ENCODE measurements at regions not wholly inside any gene's neighbourhood (a gene's known extent, or its start where the extent isn't known, plus 50 kb on each side); places are given as distances from the start of the nearest gene placed in this dataset.

DNA sequence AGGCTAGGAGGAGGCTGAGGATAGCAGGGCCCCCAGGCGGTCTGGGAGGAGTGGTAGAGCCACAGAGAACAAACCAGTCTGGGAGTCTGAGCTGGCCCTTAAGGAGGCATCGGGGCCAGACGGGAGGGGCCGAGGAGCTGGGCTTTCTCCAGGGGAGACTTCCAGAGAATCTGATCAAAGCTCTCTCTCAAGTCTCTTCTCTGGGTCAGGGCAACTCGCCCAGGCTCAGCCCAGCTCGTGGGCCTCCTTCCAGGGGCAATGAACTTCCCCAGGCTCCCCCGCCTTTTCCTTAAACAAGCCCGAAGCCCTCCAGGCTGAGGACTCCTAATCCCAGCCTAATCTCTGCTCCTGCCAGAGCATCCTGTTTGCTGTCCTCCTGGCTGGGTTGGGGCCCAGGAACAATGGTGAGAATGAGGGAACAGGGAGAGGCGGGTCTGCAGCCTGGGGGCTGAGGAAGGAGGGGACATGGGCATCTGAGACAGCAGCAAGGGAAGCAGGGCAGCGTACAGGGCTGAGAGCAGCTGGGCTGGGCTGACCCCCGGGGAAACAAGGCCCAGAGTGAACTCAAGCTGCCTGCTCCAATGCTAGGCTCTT is 173.6 kb downstream of the ANKRD60 start:
- Histone ChIP-seq H3K27ac (ENCODE audit: insufficient read depth, low read depth, low read length) (no peak overlapping the region), H3K4me2 (ENCODE audit: insufficient read depth, low read length) (no peak overlapping the region), H3K79me2 (ENCODE audit: control insufficient read depth, insufficient read depth, low read length) (no peaks in the 10 kb centered on the region), H2AFZ (ENCODE audit: low read depth, low read length) (no peak overlapping the region), H3K9me3 (replicated peaks; ENCODE audit: control insufficient read depth, insufficient read depth, low read length) (no peaks in the 10 kb centered on the region), H3K9me1 (replicated peaks; ENCODE audit: control insufficient read depth, extremely low read depth, insufficient read depth, low read length) (no peaks in the 10 kb centered on the region), H3K36me3 (ENCODE audit: control insufficient read depth in 2 of 2, extremely low read depth in 1 of 2, insufficient read depth in 2 of 2, low read length in 2 of 2) (no peaks in the 10 kb centered on the region), H3K27me3 (ENCODE audit: control insufficient read depth in 2 of 2, insufficient read depth in 2 of 2, low read length in 2 of 2) (peaks cover 0 to 5% of the 10 kb centered on the region in 2 experiments), H3K4me3 (replicated peaks in 1 of 3; ENCODE audit: insufficient read depth in 1 of 3, low read depth in 1 of 3, low read length in 3 of 3) (no peak overlapping the region), H4K20me1 (replicated peaks; ENCODE audit: control insufficient read depth, extremely low read depth, insufficient read depth, low read length) (no peaks in the 10 kb centered on the region), H3K9ac (replicated peaks; ENCODE audit: extremely low read depth, insufficient read depth, low read length) (no peak overlapping the region), H3K4me1 (ENCODE audit: control insufficient read depth, extremely low read depth, insufficient read depth, low read length) (no peaks in the 10 kb centered on the region)
- POLR2A ChIA-PET = no interaction called here
- dilution Hi-C loops (cut with MboI; ENCODE audit: extremely low pct_ligation_motif_present, low sequenced_read_pairs) (no loop called here), intact Hi-C loops (cut with micrococcal nuclease) (no loop called here)
- peak; percentile 9 for DNase-seq (ENCODE audit: low read depth, low spot score)
- FAIRE-seq = no peak
- CTCF ChIA-PET = interaction anchor here (0.6 to 1.6 kb wide), 4 partner anchors 11 to 401 kb away, joined by 3 to 4 read pairs (median 4); no protein-coding TSS in a partner anchor
- TF ChIP-seq, protein P1, sequence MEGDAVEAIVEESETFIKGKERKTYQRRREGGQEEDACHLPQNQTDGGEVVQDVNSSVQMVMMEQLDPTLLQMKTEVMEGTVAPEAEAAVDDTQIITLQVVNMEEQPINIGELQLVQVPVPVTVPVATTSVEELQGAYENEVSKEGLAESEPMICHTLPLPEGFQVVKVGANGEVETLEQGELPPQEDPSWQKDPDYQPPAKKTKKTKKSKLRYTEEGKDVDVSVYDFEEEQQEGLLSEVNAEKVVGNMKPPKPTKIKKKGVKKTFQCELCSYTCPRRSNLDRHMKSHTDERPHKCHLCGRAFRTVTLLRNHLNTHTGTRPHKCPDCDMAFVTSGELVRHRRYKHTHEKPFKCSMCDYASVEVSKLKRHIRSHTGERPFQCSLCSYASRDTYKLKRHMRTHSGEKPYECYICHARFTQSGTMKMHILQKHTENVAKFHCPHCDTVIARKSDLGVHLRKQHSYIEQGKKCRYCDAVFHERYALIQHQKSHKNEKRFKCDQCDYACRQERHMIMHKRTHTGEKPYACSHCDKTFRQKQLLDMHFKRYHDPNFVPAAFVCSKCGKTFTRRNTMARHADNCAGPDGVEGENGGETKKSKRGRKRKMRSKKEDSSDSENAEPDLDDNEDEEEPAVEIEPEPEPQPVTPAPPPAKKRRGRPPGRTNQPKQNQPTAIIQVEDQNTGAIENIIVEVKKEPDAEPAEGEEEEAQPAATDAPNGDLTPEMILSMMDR (IDR thresholded peaks at IDR 0.05; ENCODE audit: extremely low read depth in 1 of 2, insufficient read depth in 1 of 2, low read depth in 1 of 2, low read length in 2 of 2) = no peak
- TF ChIP-seq GATA2 (IDR thresholded peaks at IDR 0.05; ENCODE audit: insufficient read depth, insufficient read length, low read depth, low read length) (no peak), MYC (IDR thresholded peaks at IDR 0.05; ENCODE audit: low read depth, low read length) (no peak), POLR2A (IDR thresholded peaks at IDR 0.05; ENCODE audit: low read depth, low read length) (no peak), FOS (IDR thresholded peaks at IDR 0.05; ENCODE audit: borderline replicate concordance, insufficient read depth, low read length) (no peak), POLR2AphosphoS5 (IDR thresholded peaks at IDR 0.05; ENCODE audit: insufficient read depth, low read depth, low read length) (no peak), JUN (IDR thresholded peaks at IDR 0.05; ENCODE audit: borderline replicate concordance, insufficient read depth, insufficient read length, low read depth) (no peak), EZH2 (IDR thresholded peaks at IDR 0.05; ENCODE audit: borderline replicate concordance, low read depth, low read length, severe bottlenecking) (no peak)
- TF ChIP-seq, protein P2, sequence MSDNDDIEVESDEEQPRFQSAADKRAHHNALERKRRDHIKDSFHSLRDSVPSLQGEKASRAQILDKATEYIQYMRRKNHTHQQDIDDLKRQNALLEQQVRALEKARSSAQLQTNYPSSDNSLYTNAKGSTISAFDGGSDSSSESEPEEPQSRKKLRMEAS (IDR thresholded peaks at IDR 0.05; ENCODE audit: insufficient read depth, insufficient read length) = no peak
- BruUV-seq (replicated peaks) = no TSS peak
